ENCODE measurements at regions not wholly inside any gene's neighbourhood (a gene's known extent, or its start where the extent isn't known, plus 50 kb on each side); places are given as distances from the start of the nearest gene placed in this dataset.
A peak's percentile ranks its signal among the peaks of the same experiment; 100 is the strongest.

GRCh38 chr5:173767574-173768266, 120.4 kb upstream of the CPEB4 start (continued):
- no peak for TF ChIP-seq TARDBP (CRISPR knock-in tag; IDR thresholded peaks at IDR 0.05)
- peak; percentile 22 for TF ChIP-seq TEAD3 (CRISPR knock-in tag; optimal IDR thresholded peaks at IDR 0.05; ENCODE audit: borderline replicate concordance)
- TF ChIP-seq MYC (CRISPR knock-in tag; IDR thresholded peaks at IDR 0.05; ENCODE audit: borderline replicate concordance), result no peak
- no peak for TF ChIP-seq ARNT2 (CRISPR knock-in tag; IDR thresholded peaks at IDR 0.05; ENCODE audit: low read depth)
- TF ChIP-seq ZMYM2 (CRISPR knock-in tag; IDR thresholded peaks at IDR 0.05), result no peak
- TF ChIP-seq ZNF234 (CRISPR knock-in tag; conservative IDR thresholded peaks at IDR 0.05), result no peak
- no peak for TF ChIP-seq CCDC6 (CRISPR knock-in tag; IDR thresholded peaks at IDR 0.05)
- no peak for TF ChIP-seq ZNF263 (CRISPR knock-in tag; IDR thresholded peaks at IDR 0.05)
- TF ChIP-seq, protein P1, sequence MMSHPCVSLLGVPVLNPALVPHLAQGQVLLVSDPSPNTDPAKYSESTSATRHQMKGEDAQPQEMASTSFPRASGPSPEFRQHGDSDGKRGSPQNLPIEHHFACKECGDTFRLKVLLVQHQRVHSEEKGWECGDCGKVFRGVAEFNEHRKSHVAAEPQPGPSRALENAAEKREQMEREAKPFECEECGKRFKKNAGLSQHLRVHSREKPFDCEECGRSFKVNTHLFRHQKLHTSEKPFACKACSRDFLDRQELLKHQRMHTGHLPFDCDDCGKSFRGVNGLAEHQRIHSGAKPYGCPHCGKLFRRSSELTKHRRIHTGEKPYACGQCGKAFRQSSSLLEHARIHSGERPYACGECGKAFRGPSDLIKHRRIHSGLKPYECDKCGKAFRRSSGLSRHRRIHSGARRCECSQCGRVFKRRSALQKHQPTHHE (CRISPR knock-in tag; IDR thresholded peaks at IDR 0.05; ENCODE audit: borderline replicate concordance), result no peak
- TF ChIP-seq, protein P2, sequence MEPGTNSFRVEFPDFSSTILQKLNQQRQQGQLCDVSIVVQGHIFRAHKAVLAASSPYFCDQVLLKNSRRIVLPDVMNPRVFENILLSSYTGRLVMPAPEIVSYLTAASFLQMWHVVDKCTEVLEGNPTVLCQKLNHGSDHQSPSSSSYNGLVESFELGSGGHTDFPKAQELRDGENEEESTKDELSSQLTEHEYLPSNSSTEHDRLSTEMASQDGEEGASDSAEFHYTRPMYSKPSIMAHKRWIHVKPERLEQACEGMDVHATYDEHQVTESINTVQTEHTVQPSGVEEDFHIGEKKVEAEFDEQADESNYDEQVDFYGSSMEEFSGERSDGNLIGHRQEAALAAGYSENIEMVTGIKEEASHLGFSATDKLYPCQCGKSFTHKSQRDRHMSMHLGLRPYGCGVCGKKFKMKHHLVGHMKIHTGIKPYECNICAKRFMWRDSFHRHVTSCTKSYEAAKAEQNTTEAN (CRISPR knock-in tag; conservative IDR thresholded peaks at IDR 0.05), result no peak
- no peak for TF ChIP-seq ZFP36 (IDR thresholded peaks at IDR 0.05; ENCODE audit: borderline replicate concordance, low read depth, low read length, partially characterized antibody)
- no peak for TF ChIP-seq ZNF335 (CRISPR knock-in tag; IDR thresholded peaks at IDR 0.05)
- TF ChIP-seq ZNF563 (CRISPR knock-in tag; IDR thresholded peaks at IDR 0.05), result no peak
- TF ChIP-seq ZNF337 (CRISPR knock-in tag; IDR thresholded peaks at IDR 0.05; ENCODE audit: borderline replicate concordance, low read depth), result no peak
- no peak for TF ChIP-seq CREB1 (IDR thresholded peaks at IDR 0.05)
- no peak for TF ChIP-seq CREB1 (CRISPR knock-in tag; IDR thresholded peaks at IDR 0.05)
- TF ChIP-seq MED13 (CRISPR knock-in tag; IDR thresholded peaks at IDR 0.05), result no peak
- no peak for TF ChIP-seq IRF1 (CRISPR knock-in tag; IDR thresholded peaks at IDR 0.05; ENCODE audit: low read depth)
- TF ChIP-seq ZNF510 (CRISPR knock-in tag; IDR thresholded peaks at IDR 0.05; ENCODE audit: low read depth), result no peak
- TF ChIP-seq MEF2D (CRISPR knock-in tag; IDR thresholded peaks at IDR 0.05), result no peak
- no peak for TF ChIP-seq HNRNPUL1 (IDR thresholded peaks at IDR 0.05; ENCODE audit: low read depth, low read length)
- TF ChIP-seq PAXIP1 (CRISPR knock-in tag; conservative IDR thresholded peaks at IDR 0.05), result peak; percentile 60; the same call in 1 of the 2 replicates
- TF ChIP-seq ZNF3 (CRISPR knock-in tag; IDR thresholded peaks at IDR 0.05), result no peak
- TF ChIP-seq EP300 (IDR thresholded peaks at IDR 0.05; ENCODE audit: low read depth in 2 of 2, low read length in 2 of 2), result 0 out of 4 replicates have a peak, but pooled peaks of 1 of the 2 experiments have one; percentile 19
- TF ChIP-seq EP300 (CRISPR knock-in tag; IDR thresholded peaks at IDR 0.05; ENCODE audit: borderline replicate concordance), result no peak
- TF ChIP-seq ZNF543 (CRISPR knock-in tag; IDR thresholded peaks at IDR 0.05), result no peak

All from HepG2 (cell line).